HG02759 (cell line): ENCODE measurements at regions not wholly inside any gene's neighbourhood (a gene's known extent, or its start where the extent isn't known, plus 50 kb on each side); places are given as distances from the start of the nearest gene placed in this dataset.

ENCODE experiments used
- ATAC-seq: cut with Tn5 transposase; IDR thresholded peaks from one replicate; pipeline ENCODE4 v1.9.1; 2021; ENCODE audit warnings: mild to moderate bottlenecking, moderate library complexity; ENCODE audit not compliant: unreplicated experiment

- ATAC-seq: no peak
Measured at GRCh38 chr1:54497338-54497737, 50.7 kb upstream of the ACOT11 start.

GRCh38 chr1:54495954-54496353, 52.1 kb upstream of the ACOT11 start:
- no peak for ATAC-seq

GRCh38 chr1:54493608-54494007, 54.4 kb upstream of the ACOT11 start:
- no peak for ATAC-seq

GRCh38 chr1:54490361-54491248, 57.4 kb upstream of the ACOT11 start:
- no peak for ATAC-seq

GRCh38 chr1:54489627-54490250, 58.3 kb upstream of the ACOT11 start:
- no peak for ATAC-seq

- peak; percentile 71 for ATAC-seq
Measured at GRCh38 chr1:54488779-54489626, 59.0 kb upstream of the ACOT11 start.

- peak; percentile 69 for ATAC-seq
Measured at GRCh38 chr1:54488065-54488750, 59.8 kb upstream of the ACOT11 start.

- no peak for ATAC-seq
Measured at GRCh38 chr1:54487571-54488050, 60.4 kb upstream of the ACOT11 start.

- ATAC-seq: no peak
Measured at GRCh38 chr1:54486907-54487306, 61.1 kb upstream of the ACOT11 start.

GRCh38 chr1:54485416-54485815, 62.6 kb upstream of the ACOT11 start:
- ATAC-seq: no peak

GRCh38 chr1:54483875-54484437, 64.1 kb upstream of the ACOT11 start:
- no peak for ATAC-seq

GRCh38 chr1:54481201-54481884, 66.7 kb upstream of the ACOT11 start:
- ATAC-seq: no peak

- ATAC-seq: no peak
Measured at GRCh38 chr1:54480525-54480848, 67.5 kb upstream of the ACOT11 start.

GRCh38 chr1:54479841-54480524, 68.0 kb upstream of the ACOT11 start:
- ATAC-seq: no peak

GRCh38 chr1:54479251-54479650, 68.8 kb upstream of the ACOT11 start:
- ATAC-seq: no peak

GRCh38 chr1:54477153-54477561, 70.9 kb upstream of the ACOT11 start:
- no peak for ATAC-seq

- ATAC-seq: no peak
Measured at GRCh38 chr1:54476530-54477109, 70.4 kb upstream of the SSBP3 start.

- ATAC-seq: no peak
Measured at GRCh38 chr1:54475946-54476516, 69.8 kb upstream of the SSBP3 start.
